Lower lobe of right lung (tissue), 2 donors: ENCODE measurements at regions not wholly inside any gene's neighbourhood (a gene's known extent, or its start where the extent isn't known, plus 50 kb on each side); places are given as distances from the start of the nearest gene placed in this dataset.
"Not testable (repeated sequence)": the region's sequence is repeated elsewhere in the genome, so short reads cannot be mapped to it uniquely, and the experiment has no call there.

Source experiments
- ATAC-seq, 2 donors: fragments of 200-7000 bp; cut with Tn5 transposase; one replicate each; pipeline ENCODE4 v1.9.1; 2020 to 2022; ENCODE audit warnings: mild to moderate bottlenecking in 2 of 2, moderate library complexity in 2 of 2
- DNase-seq: peaks from one replicate; pipeline ENCODE4 v3.0.0-alpha.2; 2020
- H3K27ac ChIP-seq: fragments of 200-600 bp; one replicate; pipeline ENCODE4 v1.8.0; 2022
- H3K27me3 ChIP-seq: fragments of 200-600 bp; one replicate; pipeline ENCODE4 v1.8.0; 2022; ENCODE audit warnings: low read depth
- H3K36me3 ChIP-seq: fragments of 200-600 bp; one replicate; pipeline ENCODE4 v1.8.0; 2022; ENCODE audit warnings: mild to moderate bottlenecking
- H3K4me1 ChIP-seq: fragments of 200-600 bp; one replicate; pipeline ENCODE4 v1.8.0; 2022
- H3K4me3 ChIP-seq: fragments of 200-600 bp; one replicate; pipeline ENCODE4 v1.8.0; 2022; ENCODE audit warnings: mild to moderate bottlenecking
- H3K9me3 ChIP-seq: fragments of 200-600 bp; one replicate; pipeline ENCODE4 v1.8.0; 2022
- intact Hi-C: fragments of 100-400 bp; cut with DNase I; formaldehyde crosslinking; loops from one replicate; pipeline ENCODE4 v1.11.0; 2022
- donor health status: DM: no; HTN: yes; CAD: no; lungs with severe emphysema.

- H3K9me3 ChIP-seq, ATAC-seq, H3K36me3 ChIP-seq, intact Hi-C loops, H3K27me3 ChIP-seq, DNase-seq, H3K27ac ChIP-seq, H3K4me1 ChIP-seq, H3K4me3 ChIP-seq: not testable (repeated sequence)
Measured at GRCh38 chr15:21174761-21175160, 265.5 kb downstream of the POTEB3 start.

GRCh38 chr15:21151203-21151966 is 285.3 kb upstream of the POTEB2 start:
- intact Hi-C loops, H3K27me3 ChIP-seq, H3K36me3 ChIP-seq, H3K9me3 ChIP-seq, H3K4me1 ChIP-seq, ATAC-seq, H3K4me3 ChIP-seq, H3K27ac ChIP-seq: not testable (repeated sequence)
- peak; percentile 16 for DNase-seq

- H3K4me1 ChIP-seq, H3K9me3 ChIP-seq, H3K27me3 ChIP-seq, intact Hi-C loops, H3K36me3 ChIP-seq, ATAC-seq, H3K4me3 ChIP-seq, H3K27ac ChIP-seq: not testable (repeated sequence)
- peak; percentile 19 for DNase-seq
Measured at GRCh38 chr15:21148136-21148535, 282.0 kb upstream of the POTEB2 start.

GRCh38 chr15:21133893-21134292 is 267.8 kb upstream of the POTEB2 start:
- DNase-seq, result peak; percentile 6
- intact Hi-C loops, ATAC-seq: not testable (repeated sequence)

GRCh38 chr15:21112271-21113053 is 246.3 kb upstream of the POTEB2 start:
- ATAC-seq, result peak in 1 of 2 donors; percentile 52
- H3K4me1 ChIP-seq, H3K9me3 ChIP-seq, H3K27me3 ChIP-seq, H3K4me3 ChIP-seq, H3K36me3 ChIP-seq, intact Hi-C loops, H3K27ac ChIP-seq: not testable (repeated sequence)
- DNase-seq, result peak; percentile 58

More at GRCh38 chr15:21133893-21134292, 267.8 kb upstream of the POTEB2 start:
- H3K4me3 ChIP-seq, H3K36me3 ChIP-seq, H3K9me3 ChIP-seq, H3K27ac ChIP-seq, H3K4me1 ChIP-seq, H3K27me3 ChIP-seq: not testable (repeated sequence)

GRCh38 chr15:21111861-21112260 is 245.7 kb upstream of the POTEB2 start:
- not testable (repeated sequence) for H3K9me3 ChIP-seq, ATAC-seq

GRCh38 chr15:21111172-21111571 is 245.1 kb upstream of the POTEB2 start:
- H3K36me3 ChIP-seq, intact Hi-C loops, H3K4me3 ChIP-seq, H3K27me3 ChIP-seq, H3K9me3 ChIP-seq, H3K4me1 ChIP-seq, ATAC-seq, H3K27ac ChIP-seq: not testable (repeated sequence)
- DNase-seq, result peak; percentile 26

More at GRCh38 chr15:21111861-21112260, 245.7 kb upstream of the POTEB2 start:
- H3K4me1 ChIP-seq, H3K27me3 ChIP-seq, H3K4me3 ChIP-seq, intact Hi-C loops, H3K27ac ChIP-seq, H3K36me3 ChIP-seq: not testable (repeated sequence)
- peak; percentile 76 for DNase-seq

- H3K9me3 ChIP-seq, H3K27ac ChIP-seq, H3K4me3 ChIP-seq, H3K27me3 ChIP-seq, H3K36me3 ChIP-seq, H3K4me1 ChIP-seq, intact Hi-C loops: not testable (repeated sequence)
- DNase-seq (peak; percentile 92), ATAC-seq (peak; percentile 19 to 70)
Measured at GRCh38 chr15:21110187-21110804, 244.2 kb upstream of the POTEB2 start.

- H3K9me3 ChIP-seq, H3K36me3 ChIP-seq: not testable (repeated sequence)
- peak in 1 of 2 donors; percentile 62 for ATAC-seq
Measured at GRCh38 chr15:21108384-21108783, 242.3 kb upstream of the POTEB2 start.

GRCh38 chr15:21107399-21108381 is 241.6 kb upstream of the POTEB2 start:
- DNase-seq (peak; percentile 90), ATAC-seq (peak in 1 of 2 donors; percentile 90)
- H3K4me3 ChIP-seq, H3K27ac ChIP-seq, H3K4me1 ChIP-seq, H3K36me3 ChIP-seq, H3K9me3 ChIP-seq, H3K27me3 ChIP-seq, intact Hi-C loops: not testable (repeated sequence)

More at GRCh38 chr15:21108384-21108783, 242.3 kb upstream of the POTEB2 start:
- intact Hi-C loops, H3K4me3 ChIP-seq, DNase-seq, H3K4me1 ChIP-seq, H3K27ac ChIP-seq, H3K27me3 ChIP-seq: not testable (repeated sequence)

GRCh38 chr15:21096599-21096998 is 230.5 kb upstream of the POTEB2 start:
- H3K27ac ChIP-seq, H3K9me3 ChIP-seq, ATAC-seq, intact Hi-C loops, H3K4me3 ChIP-seq, H3K27me3 ChIP-seq, H3K4me1 ChIP-seq, DNase-seq, H3K36me3 ChIP-seq: not testable (repeated sequence)

GRCh38 chr15:21079544-21079943 is 213.4 kb upstream of the POTEB2 start:
- peak in 1 of 2 donors; percentile 14 for ATAC-seq
- H3K27me3 ChIP-seq, H3K4me3 ChIP-seq, intact Hi-C loops, DNase-seq, H3K27ac ChIP-seq, H3K4me1 ChIP-seq, H3K36me3 ChIP-seq, H3K9me3 ChIP-seq: not testable (repeated sequence)

GRCh38 chr15:21068917-21069316 is 202.8 kb upstream of the POTEB2 start:
- H3K9me3 ChIP-seq, H3K27me3 ChIP-seq, H3K4me1 ChIP-seq, H3K36me3 ChIP-seq, DNase-seq, ATAC-seq, H3K4me3 ChIP-seq, intact Hi-C loops, H3K27ac ChIP-seq: not testable (repeated sequence)
